AG04449 (cell line): ENCODE measurements at regions not wholly inside any gene's neighbourhood (a gene's known extent, or its start where the extent isn't known, plus 50 kb on each side); places are given as distances from the start of the nearest gene placed in this dataset.

ENCODE experiments used
- CTCF ChIA-PET: fragments of 350-600 bp; formaldehyde crosslinking; extraction: SDS; loops from one replicate; lab custom pipeline; 2021; ENCODE audit warnings: antibody characterized with exemption; lab: Yijun Ruan, JAX
- POLR2A ChIA-PET: fragments of 400-600, 350-600 bp; formaldehyde crosslinking; extraction: SDS; loops from one replicate; lab custom pipeline; 2020; ENCODE audit warnings: antibody characterized with exemption, inconsistent platforms; lab: Yijun Ruan, JAX
- DNase-seq: peaks from one replicate; pipeline ENCODE4 v3.0.0-alpha.2; 2010; ENCODE audit warnings: low read depth, low spot score
- H3K4me3 ChIP-seq: 2 replicates; pipeline ENCODE4 v1.5.1; 2011; ENCODE audit warnings: low read depth, mild to moderate bottlenecking, control low read depth, low read length
- TF ChIP-seq, protein P1 (sequence below): IDR thresholded peaks from one replicate; pipeline ENCODE4 v1.5.1; 2011; ENCODE audit warnings: mild to moderate bottlenecking, moderate library complexity, low read length, control low read depth, inconsistent platforms; ENCODE audit not compliant: insufficient read depth; ENCODE audit errors: missing control alignments

DNA sequence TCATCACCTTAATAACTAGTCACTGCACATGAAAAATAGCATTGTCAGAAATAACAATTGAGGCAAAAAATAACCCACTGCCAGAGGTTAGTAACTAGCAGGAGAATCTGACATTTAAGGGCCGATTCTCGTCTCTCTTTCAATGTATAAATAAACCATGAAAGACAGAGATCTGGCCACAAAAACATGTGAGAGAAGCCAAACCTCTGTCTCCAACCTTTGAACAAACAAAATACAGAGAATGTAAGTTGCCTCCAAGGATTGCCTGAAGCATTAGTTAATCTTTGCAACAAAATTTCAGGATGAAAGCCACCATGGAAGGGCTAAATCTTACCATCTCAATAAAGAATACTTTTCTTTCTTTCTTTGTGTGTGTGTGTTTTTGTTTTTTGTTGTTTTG, 257.4 kb upstream of the TMTC1 start:
- DNase-seq = no peak
- CTCF ChIA-PET = no interaction called here
- TF ChIP-seq, protein P1, sequence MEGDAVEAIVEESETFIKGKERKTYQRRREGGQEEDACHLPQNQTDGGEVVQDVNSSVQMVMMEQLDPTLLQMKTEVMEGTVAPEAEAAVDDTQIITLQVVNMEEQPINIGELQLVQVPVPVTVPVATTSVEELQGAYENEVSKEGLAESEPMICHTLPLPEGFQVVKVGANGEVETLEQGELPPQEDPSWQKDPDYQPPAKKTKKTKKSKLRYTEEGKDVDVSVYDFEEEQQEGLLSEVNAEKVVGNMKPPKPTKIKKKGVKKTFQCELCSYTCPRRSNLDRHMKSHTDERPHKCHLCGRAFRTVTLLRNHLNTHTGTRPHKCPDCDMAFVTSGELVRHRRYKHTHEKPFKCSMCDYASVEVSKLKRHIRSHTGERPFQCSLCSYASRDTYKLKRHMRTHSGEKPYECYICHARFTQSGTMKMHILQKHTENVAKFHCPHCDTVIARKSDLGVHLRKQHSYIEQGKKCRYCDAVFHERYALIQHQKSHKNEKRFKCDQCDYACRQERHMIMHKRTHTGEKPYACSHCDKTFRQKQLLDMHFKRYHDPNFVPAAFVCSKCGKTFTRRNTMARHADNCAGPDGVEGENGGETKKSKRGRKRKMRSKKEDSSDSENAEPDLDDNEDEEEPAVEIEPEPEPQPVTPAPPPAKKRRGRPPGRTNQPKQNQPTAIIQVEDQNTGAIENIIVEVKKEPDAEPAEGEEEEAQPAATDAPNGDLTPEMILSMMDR = no peak
- POLR2A ChIA-PET = no interaction called here
- H3K4me3 ChIP-seq = no peak overlapping the region

DNA sequence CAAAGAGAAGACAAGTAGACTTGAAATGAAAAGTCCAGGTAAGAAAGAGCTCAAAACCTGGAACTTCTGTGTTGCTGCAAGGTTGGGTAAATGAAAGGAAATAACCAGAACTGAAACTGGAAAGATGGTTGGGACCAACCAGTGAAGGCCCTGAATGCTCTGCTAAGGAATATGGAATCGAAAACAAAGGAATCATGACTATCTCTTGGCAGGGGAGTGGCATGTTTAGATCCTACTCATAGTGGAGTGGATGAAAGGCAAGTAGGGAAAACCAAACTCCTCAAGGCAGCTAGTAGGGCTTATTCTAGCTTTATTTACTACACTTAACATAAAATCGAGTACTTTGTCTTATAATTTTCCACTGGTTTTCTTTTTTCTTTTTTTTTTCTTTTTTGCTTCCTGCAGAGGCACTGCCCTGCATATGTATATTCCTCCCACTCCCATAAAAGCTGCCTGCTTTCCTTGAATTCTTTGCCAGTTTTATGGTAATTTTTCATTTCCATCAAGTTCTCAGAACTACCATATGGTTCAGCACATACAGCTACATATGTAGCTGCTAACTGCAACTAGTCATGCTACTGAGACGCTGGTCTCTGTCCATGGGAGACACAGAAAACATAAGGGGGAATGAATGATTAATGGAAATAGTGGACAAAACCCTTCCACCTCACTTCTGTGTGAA, 247.1 kb upstream of the TMTC1 start:
- POLR2A ChIA-PET = no interaction called here
- no peak for DNase-seq
- CTCF ChIA-PET = no interaction called here
- H3K4me3 ChIP-seq = no peak overlapping the region
- TF ChIP-seq, protein P1 = no peak

DNA sequence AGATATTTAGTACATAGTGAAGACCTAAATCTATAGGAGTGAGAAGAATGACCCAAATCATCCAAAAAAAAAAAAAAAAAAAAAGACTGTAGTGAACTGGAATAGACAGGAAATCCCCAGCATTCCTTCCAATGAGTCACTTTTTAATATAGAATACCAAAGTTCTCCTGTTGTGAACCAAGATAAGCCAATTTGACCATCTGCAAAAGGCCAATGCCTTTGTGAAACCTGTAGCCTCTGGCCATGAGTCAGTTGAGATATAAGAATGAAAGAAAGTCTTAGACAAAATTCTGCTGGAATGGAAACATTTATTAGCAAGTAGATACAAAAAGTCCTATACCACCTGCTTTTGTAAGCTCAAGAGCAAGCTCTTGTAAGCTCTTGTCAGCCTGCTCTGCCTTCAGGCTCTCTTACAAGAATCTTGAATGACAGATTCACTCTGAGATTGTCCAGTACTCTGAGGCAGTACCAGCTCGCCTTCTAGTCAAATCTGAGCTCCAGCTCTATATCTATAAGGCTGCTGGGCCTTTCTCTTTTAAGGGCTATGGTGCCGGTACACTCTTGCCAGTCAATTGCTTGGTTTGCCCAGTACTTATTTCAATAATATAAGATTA, 243.0 kb upstream of the TMTC1 start:
- POLR2A ChIA-PET = no interaction called here
- CTCF ChIA-PET = no interaction called here

DNA sequence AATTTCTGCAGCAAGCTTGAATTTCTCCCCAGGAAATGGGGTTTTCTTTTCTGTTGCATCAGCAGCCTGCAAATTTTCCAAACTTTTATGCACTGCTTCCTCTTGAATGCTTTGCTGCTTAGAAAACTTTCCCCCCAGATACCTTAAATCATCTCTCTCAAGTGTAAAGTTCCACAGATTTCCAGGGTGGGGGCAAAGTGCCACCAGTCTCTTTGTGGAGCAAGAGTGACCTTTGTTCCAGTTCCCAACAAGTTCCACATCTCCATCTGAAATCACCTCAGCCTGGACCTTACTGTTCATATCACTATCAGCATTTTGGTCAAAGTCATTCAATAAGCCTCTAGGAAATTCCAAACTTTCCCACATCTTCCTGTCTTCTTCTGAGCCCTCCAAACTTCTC, 241.6 kb upstream of the TMTC1 start:
- no peak for DNase-seq
- POLR2A ChIA-PET = no interaction called here
- CTCF ChIA-PET = no interaction called here
- H3K4me3 ChIP-seq = no peak overlapping the region
- TF ChIP-seq, protein P1 = no peak

More for the DNA sequence above, 243.0 kb upstream of the TMTC1 start:
- TF ChIP-seq, protein P1 = no peak
- peak; percentile 44 for DNase-seq
- H3K4me3 ChIP-seq = no peak overlapping the region

DNA sequence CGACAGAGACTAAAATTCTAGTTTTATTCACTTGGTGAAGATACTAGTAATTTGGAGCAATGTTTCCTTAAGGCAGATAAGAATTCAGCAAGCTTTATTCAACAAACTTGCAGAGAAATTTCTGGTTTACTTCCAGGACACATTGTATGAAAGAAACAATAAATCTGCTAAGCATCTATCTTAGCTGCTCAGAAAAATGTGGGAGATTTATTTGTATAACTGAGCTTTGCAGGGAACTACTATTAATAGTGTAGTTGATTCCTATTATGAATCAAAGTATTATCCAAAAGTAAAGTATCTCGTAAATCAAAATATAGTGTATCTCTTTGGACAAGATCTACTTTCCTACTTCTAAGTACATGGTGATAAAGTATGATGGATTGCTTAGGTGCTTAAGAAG, 239.4 kb upstream of the TMTC1 start:
- no peak for DNase-seq
- no peak overlapping the region for H3K4me3 ChIP-seq
- TF ChIP-seq, protein P1 = no peak
- POLR2A ChIA-PET = no interaction called here
- CTCF ChIA-PET = no interaction called here

DNA sequence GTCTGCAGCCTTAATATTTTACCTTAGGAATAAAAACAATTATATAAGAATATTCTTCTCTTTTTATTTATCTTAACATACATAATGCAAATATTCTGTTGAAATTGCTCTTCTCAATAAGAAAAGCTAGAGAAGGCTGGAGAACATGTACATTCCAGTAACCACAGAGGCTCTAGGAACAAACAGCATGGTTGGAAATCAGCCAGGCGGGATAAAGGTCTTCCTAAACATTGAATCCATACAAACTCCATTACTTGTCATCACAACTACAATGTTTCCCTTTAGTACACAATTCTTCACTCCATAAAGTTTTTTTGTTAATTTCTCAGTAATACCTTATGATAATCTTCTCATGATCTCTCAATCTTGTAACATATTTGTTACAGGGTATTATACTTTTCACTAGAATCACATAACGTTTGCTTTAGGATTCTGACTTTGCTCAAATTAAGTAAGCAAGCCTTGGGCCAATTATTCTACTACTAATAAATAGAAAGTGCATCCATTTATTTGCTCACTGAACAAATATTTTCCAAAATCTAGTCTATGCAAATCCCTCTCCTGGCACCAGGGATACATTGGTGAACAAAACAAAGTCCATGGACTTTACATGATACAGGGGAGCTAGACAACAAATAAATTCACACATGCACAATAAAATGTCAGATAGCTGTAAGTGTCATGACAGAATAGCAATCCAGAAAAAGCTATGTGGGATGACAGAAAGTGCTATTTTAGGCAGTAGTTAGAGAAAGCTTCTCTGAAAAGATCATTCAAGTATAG, 237.5 kb upstream of the TMTC1 start:
- no peak overlapping the region for H3K4me3 ChIP-seq
- TF ChIP-seq, protein P1 = no peak
- ChIA-PET CTCF (interaction anchor here (1.6 kb wide), 1 partner anchor 20 kb away, joined by 3 read pairs; no protein-coding TSS in a partner anchor), POLR2A (no interaction called here)
- no peak for DNase-seq
